ENCODE measurements at regions not wholly inside any gene's neighbourhood (a gene's known extent, or its start where the extent isn't known, plus 50 kb on each side); places are given as distances from the start of the nearest gene placed in this dataset.

DNA sequence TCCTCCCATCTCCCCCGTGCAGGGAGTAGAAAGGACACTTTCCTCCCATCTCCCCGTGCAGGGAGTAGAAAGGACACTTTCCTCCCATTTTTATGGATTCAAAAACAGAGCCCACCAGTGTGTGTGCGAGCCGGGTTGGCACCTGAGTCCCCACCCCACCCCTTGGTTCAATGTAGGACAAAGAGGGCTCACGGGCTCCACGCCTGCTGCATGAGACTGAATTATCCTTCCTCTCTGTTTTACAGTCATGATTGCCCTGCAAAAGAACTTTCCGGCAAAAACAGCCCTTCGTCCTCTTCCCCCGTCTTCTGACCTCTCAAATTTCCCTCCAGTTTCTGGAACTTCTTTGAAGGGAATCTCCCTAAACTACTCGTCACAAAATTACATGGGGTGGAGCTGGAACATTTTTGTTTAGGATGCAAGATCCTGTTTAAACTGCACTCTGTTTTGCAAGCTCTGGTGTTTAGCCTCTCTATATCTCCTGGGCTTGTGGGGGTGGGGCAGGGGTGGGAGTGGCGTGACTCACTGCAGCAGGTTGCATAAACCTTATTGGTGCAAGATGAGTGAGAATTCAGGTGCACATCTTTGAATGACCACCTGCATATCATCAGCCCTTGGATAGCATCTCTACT lies 99.8 kb downstream of the PSMG1 start:
- TF ChIP-seq CTCF (IDR thresholded peaks at IDR 0.05): no peak
- TF ChIP-seq POLR2A (IDR thresholded peaks at IDR 0.05): no peak
